ENCODE measurements at regions not wholly inside any gene's neighbourhood (a gene's known extent, or its start where the extent isn't known, plus 50 kb on each side); places are given as distances from the start of the nearest gene placed in this dataset.

- TF ChIP-seq CTCF (IDR thresholded peaks at IDR 0.05) (no peak), POLR2A (IDR thresholded peaks at IDR 0.05) (no peak)
These were observed 138.9 kb upstream of the FERD3L start for GRCh38 chr7:19284136-19284535.

Data from right lobe of liver (tissue), 4 donors.